PC-3 (cell line): ENCODE measurements at regions not wholly inside any gene's neighbourhood (a gene's known extent, or its start where the extent isn't known, plus 50 kb on each side); places are given as distances from the start of the nearest gene placed in this dataset.

Source experiments
- ATAC-seq: fragments of 200-7000 bp; cut with Tn5 transposase; 2 replicates; pipeline ENCODE4 v1.9.1; 2020; ENCODE audit warnings: mild to moderate bottlenecking, moderate library complexity
- BruUV-seq: library from RNA; stranded (reverse); fragments of 400-500 nt; replicated peaks from 2 replicates; lab custom pipeline; 2021; lab: Mats Ljungman, UMichigan
- CTCF ChIA-PET: fragments of 300-600 bp; sonication (Branson Sonifier 250); formaldehyde crosslinking; loops from one replicate; lab custom pipeline; 2022; ENCODE audit warnings: antibody characterized with exemption; lab: Charles Lee
- POLR2A ChIA-PET: fragments of 300-600 bp; sonication (Branson Sonifier 250); formaldehyde crosslinking; loops from one replicate; lab custom pipeline; 2022; ENCODE audit warnings: antibody characterized with exemption; ENCODE audit not compliant: unreplicated experiment; lab: Charles Lee
- DNase-seq: peaks from one replicate; pipeline ENCODE4 v3.0.0-alpha.2; 2015
- H2AFZ ChIP-seq: fragments of 300-600 bp; sonication (generic); 2 replicates; pipeline ENCODE4 v1.6.0; 2016; ENCODE audit warnings: antibody characterized with exemption, low read length
- H3F3A ChIP-seq: fragments of 300-600 bp; sonication (generic); one replicate; pipeline ENCODE4 v1.6.0; 2017; ENCODE audit warnings: antibody characterized with exemption, low read length, control low read depth, mild to moderate bottlenecking; ENCODE audit not compliant: unreplicated experiment
- H3K27ac ChIP-seq: fragments of 300-600 bp; sonication (generic); 2 replicates; pipeline ENCODE4 v1.5.1; 2016; ENCODE audit warnings: mild to moderate bottlenecking, low read length
- H3K27me3 ChIP-seq: fragments of 300-600 bp; sonication (generic); 2 replicates; pipeline ENCODE4 v1.6.1; 2016; ENCODE audit warnings: low read length, mixed read lengths
- H3K36me3 ChIP-seq: fragments of 300-600 bp; sonication (generic); 2 replicates; pipeline ENCODE4 v1.6.1; 2016; ENCODE audit warnings: low read depth, mixed run types, low read length, mixed read lengths
- H3K4me1 ChIP-seq: fragments of 300-600 bp; sonication (generic); 2 replicates; pipeline ENCODE4 v1.5.1; 2016; ENCODE audit warnings: low read length; ENCODE audit not compliant: insufficient read depth
- H3K4me2 ChIP-seq: fragments of 300-600 bp; sonication (generic); 2 replicates; pipeline ENCODE4 v1.6.0; 2016; ENCODE audit warnings: low read length
- H3K4me3 ChIP-seq: fragments of 300-600 bp; sonication (generic); 2 replicates; pipeline ENCODE4 v1.5.1; 2016; ENCODE audit warnings: mild to moderate bottlenecking, low read length, mixed read lengths
- H3K79me2 ChIP-seq: fragments of 300-600 bp; sonication (generic); 2 replicates; pipeline ENCODE4 v1.6.1; 2017; ENCODE audit warnings: low read length, mixed read lengths
- H3K9ac ChIP-seq: fragments of 300-600 bp; sonication (generic); 2 replicates; pipeline ENCODE4 v1.6.0; 2016; ENCODE audit warnings: mild to moderate bottlenecking, low read length
- H3K9me2 ChIP-seq: fragments of 300-600 bp; sonication (generic); replicated peaks from 2 replicates; pipeline ENCODE4 v1.6.1; 2016; ENCODE audit warnings: mixed run types, low read length, mixed read lengths
- H3K9me3 ChIP-seq: fragments of 300-600 bp; sonication (generic); 2 replicates; pipeline ENCODE4 v1.6.1; 2016; ENCODE audit warnings: low read length, mixed read lengths
- H4K20me1 ChIP-seq: fragments of 300-600 bp; sonication (generic); 2 replicates; pipeline ENCODE4 v1.6.1; 2016; ENCODE audit warnings: low read length, mixed read lengths
- CTCF ChIP-seq: fragments of 300-600 bp; sonication (generic); conservative IDR thresholded peaks from 2 replicates; pipeline ENCODE4 v1.5.1; 2017; ENCODE audit warnings: antibody characterized with exemption, low read depth, mild to moderate bottlenecking, low read length
- EZH2 ChIP-seq: fragments of 300-600 bp; sonication (generic); IDR thresholded peaks from one replicate; pipeline ENCODE4 v1.6.1; 2017; ENCODE audit warnings: antibody characterized with exemption, mild to moderate bottlenecking, low read length; ENCODE audit not compliant: unreplicated experiment
- EZH2phosphoT487 ChIP-seq: fragments of 300-600 bp; sonication (generic); IDR thresholded peaks from 2 replicates; pipeline ENCODE4 v1.6.1; 2018; ENCODE audit warnings: mild to moderate bottlenecking, antibody characterized with exemption, low read length, borderline replicate concordance
- intact Hi-C: fragments of 100-400 bp; cut with micrococcal nuclease; formaldehyde crosslinking; loops from 2 replicates; pipeline ENCODE4 v1.9.0; 2023

- Histone ChIP-seq H3K9ac (no peak overlapping the region), H3K27me3 (0 out of 2 replicates have a peak, but pooled peaks cover 3% of the 10 kb centered on the region), H3K79me2 (no peaks in the 10 kb centered on the region), H3K9me3 (no peaks in the 10 kb centered on the region), H4K20me1 (no peaks in the 10 kb centered on the region), H3K4me1 (no peaks in the 10 kb centered on the region), H3K4me3 (no peak overlapping the region), H3K4me2 (no peak overlapping the region), H3K27ac (no peak overlapping the region), H3F3A (no peaks in the 10 kb centered on the region), H3K9me2 (no peaks in the 10 kb centered on the region), H3K36me3 (no peaks in the 10 kb centered on the region), H2AFZ (no peak overlapping the region)
- CTCF ChIA-PET = no interaction called here
- ATAC-seq = no peak
- no TSS peak for BruUV-seq
- no peak for DNase-seq
- TF ChIP-seq EZH2phosphoT487 (no peak), EZH2 (no peak), CTCF (no peak)
- POLR2A ChIA-PET = no interaction called here
- intact Hi-C loops = no loop called here
Measured at GRCh38 chr6:153801917-153802316, 237.1 kb upstream of the OPRM1 start.

GRCh38 chr6:153800580-153801188, 238.4 kb upstream of the OPRM1 start:
- Histone ChIP-seq H3K4me3 (no peak overlapping the region), H3K9me2 (no peaks in the 10 kb centered on the region), H3K4me1 (no peaks in the 10 kb centered on the region), H3F3A (no peaks in the 10 kb centered on the region), H3K27ac (no peak overlapping the region), H3K4me2 (no peak overlapping the region), H3K9ac (no peak overlapping the region), H3K9me3 (no peaks in the 10 kb centered on the region), H4K20me1 (no peaks in the 10 kb centered on the region), H3K27me3 (0 out of 2 replicates have a peak, but pooled peaks cover 3% of the 10 kb centered on the region), H2AFZ (no peak overlapping the region), H3K79me2 (no peaks in the 10 kb centered on the region), H3K36me3 (no peaks in the 10 kb centered on the region)
- BruUV-seq = no TSS peak
- DNase-seq (no peak), ATAC-seq (no peak)
- ChIA-PET CTCF (no interaction called here), POLR2A (no interaction called here)
- TF ChIP-seq EZH2 (no peak), EZH2phosphoT487 (no peak), CTCF (no peak)
- intact Hi-C loops = no loop called here

- H3K4me1 ChIP-seq = peaks cover 3% of the 10 kb centered on the region; the same call in 1 of the 2 replicates
- H3F3A ChIP-seq = no peaks in the 10 kb centered on the region
- H2AFZ ChIP-seq = no peak overlapping the region
- ChIA-PET POLR2A (no interaction called here), CTCF (no interaction called here)
- intact Hi-C loops = no loop called here
- no peaks in the 10 kb centered on the region for H3K27me3 ChIP-seq
- no peaks in the 10 kb centered on the region for H3K79me2 ChIP-seq
- H3K4me3 ChIP-seq = no peak overlapping the region
- H3K36me3 ChIP-seq = no peaks in the 10 kb centered on the region
- DNase-seq (peak; percentile 25), ATAC-seq (no peak)
- H3K27ac ChIP-seq = no peak overlapping the region
- no peaks in the 10 kb centered on the region for H3K9me3 ChIP-seq
- H4K20me1 ChIP-seq = no peaks in the 10 kb centered on the region
- BruUV-seq = no TSS peak
- H3K9ac ChIP-seq = no peak overlapping the region
- peak; percentile 40 for TF ChIP-seq CTCF
- no peak for TF ChIP-seq EZH2
- no peaks in the 10 kb centered on the region for H3K9me2 ChIP-seq
- H3K4me2 ChIP-seq = no peak overlapping the region
Measured at GRCh38 chr6:153790876-153791473, 248.1 kb upstream of the OPRM1 start.
